ENCODE measurements at regions not wholly inside any gene's neighbourhood (a gene's known extent, or its start where the extent isn't known, plus 50 kb on each side); places are given as distances from the start of the nearest gene placed in this dataset.

DNA sequence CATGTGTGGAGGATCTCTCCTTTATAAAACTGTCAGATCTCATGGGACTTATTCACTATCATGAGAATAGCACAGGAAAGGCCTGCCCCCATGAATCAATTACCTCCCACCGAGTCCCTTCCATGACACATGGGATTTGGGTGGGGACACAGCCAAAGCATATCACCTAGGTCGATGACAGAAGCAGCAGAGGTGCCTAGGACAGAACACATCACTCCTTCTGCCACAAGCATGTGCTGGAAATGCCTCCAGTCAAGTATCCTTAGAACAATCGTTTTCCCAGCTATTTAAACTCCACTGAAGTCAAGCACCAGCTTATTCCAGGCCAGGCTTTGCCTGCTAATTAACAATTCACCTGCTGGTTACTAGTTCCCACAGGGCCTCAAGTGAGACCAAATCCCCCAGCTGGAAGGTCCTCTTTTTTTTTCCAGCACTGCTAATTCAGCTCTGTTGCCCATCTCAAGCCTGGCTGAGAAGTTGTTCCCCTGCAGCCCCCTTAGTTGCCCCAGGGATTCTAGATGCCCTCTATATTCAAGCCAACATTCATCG lies 212.3 kb upstream of the NUDT4 start:
- DNase-seq (ENCODE audit: extremely low spot score, unreplicated experiment) = no peak
- Mint-ChIP-seq H3K4me1 (ENCODE audit: unreplicated experiment) (peaks cover 6% of the 10 kb centered on the region), H3K4me3 (ENCODE audit: unreplicated experiment) (no peak overlapping the region)

DNA sequence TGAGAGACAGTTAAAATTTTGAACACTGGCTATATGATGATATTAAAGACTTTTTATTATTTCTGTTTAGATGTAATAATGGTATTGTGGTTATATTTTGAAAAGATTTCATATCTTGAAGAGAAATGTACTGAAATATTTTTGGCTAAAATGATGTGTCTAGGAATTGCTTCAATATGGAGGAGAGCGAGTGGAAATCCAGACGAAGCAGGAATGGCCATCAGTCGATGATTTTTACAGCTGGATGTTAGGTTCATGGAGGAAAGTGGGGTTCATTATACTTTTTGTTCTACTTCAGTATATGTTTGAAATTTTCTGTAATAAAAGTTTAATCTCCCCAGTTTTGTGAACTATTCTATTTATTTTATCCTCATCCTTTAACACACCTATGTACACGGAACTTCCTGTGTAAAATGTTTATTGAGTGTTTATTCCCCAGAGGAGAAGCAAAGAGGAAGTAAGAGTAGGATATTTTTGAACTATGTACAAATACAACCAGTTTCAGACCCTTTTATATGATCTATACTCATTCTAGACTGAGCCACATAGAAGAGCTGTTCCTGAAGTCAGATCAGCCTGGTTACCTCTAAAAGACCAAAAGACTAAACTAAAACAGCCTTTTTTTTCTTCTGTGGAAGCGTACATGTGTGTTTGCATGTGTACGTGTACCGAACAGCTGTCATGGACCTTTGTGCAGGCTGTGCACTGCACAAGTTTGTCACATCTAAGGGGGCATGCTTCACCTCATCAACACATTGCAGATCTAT lies 211.0 kb upstream of the NUDT4 start:
- Mint-ChIP-seq H3K4me3 (ENCODE audit: unreplicated experiment) (peak overlapping the region; percentile 11), H3K9me3 (ENCODE audit: unreplicated experiment) (no peaks in the 10 kb centered on the region), H3K27me3 (ENCODE audit: unreplicated experiment) (peaks cover 4% of the 10 kb centered on the region), H3K27ac (ENCODE audit: unreplicated experiment) (no peak overlapping the region), H3K36me3 (ENCODE audit: unreplicated experiment) (no peaks in the 10 kb centered on the region), H3K4me1 (ENCODE audit: unreplicated experiment) (peaks cover 6% of the 10 kb centered on the region)
- no peak for DNase-seq (ENCODE audit: extremely low spot score, unreplicated experiment)
- TF ChIP-seq, protein P1, sequence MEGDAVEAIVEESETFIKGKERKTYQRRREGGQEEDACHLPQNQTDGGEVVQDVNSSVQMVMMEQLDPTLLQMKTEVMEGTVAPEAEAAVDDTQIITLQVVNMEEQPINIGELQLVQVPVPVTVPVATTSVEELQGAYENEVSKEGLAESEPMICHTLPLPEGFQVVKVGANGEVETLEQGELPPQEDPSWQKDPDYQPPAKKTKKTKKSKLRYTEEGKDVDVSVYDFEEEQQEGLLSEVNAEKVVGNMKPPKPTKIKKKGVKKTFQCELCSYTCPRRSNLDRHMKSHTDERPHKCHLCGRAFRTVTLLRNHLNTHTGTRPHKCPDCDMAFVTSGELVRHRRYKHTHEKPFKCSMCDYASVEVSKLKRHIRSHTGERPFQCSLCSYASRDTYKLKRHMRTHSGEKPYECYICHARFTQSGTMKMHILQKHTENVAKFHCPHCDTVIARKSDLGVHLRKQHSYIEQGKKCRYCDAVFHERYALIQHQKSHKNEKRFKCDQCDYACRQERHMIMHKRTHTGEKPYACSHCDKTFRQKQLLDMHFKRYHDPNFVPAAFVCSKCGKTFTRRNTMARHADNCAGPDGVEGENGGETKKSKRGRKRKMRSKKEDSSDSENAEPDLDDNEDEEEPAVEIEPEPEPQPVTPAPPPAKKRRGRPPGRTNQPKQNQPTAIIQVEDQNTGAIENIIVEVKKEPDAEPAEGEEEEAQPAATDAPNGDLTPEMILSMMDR (IDR thresholded peaks at IDR 0.05) = no peak

More for the DNA sequence above, 212.3 kb upstream of the NUDT4 start:
- H3K36me3 Mint-ChIP-seq (ENCODE audit: unreplicated experiment) = no peaks in the 10 kb centered on the region
- no peaks in the 10 kb centered on the region for H3K9me3 Mint-ChIP-seq (ENCODE audit: unreplicated experiment)
- TF ChIP-seq, protein P1 (IDR thresholded peaks at IDR 0.05) = no peak
- H3K27me3 Mint-ChIP-seq (ENCODE audit: unreplicated experiment) = peaks cover 4% of the 10 kb centered on the region
- H3K27ac Mint-ChIP-seq (ENCODE audit: unreplicated experiment) = no peak overlapping the region

DNA sequence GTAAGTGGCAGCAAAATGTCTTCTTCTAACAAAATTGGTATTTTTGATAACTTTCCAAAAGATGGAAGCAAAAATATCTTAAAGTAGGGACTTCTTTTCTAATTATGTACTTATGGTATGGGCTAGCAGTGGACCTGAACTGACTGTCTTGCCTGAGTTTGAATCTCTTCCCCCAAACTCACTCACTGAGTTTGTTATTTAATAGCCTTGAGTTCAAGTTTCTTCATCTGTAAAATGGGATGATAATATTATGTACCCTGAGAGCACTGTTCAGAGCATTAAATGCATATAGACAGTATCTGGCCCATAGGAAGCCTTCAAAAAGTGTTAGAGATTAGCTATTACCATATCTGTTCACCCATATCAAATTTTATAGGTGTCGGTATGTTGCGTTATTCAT lies 210.4 kb upstream of the NUDT4 start:
- Mint-ChIP-seq H3K4me1 (ENCODE audit: unreplicated experiment) (peaks cover 6% of the 10 kb centered on the region), H3K27ac (ENCODE audit: unreplicated experiment) (no peak overlapping the region), H3K4me3 (ENCODE audit: unreplicated experiment) (no peak overlapping the region), H3K27me3 (ENCODE audit: unreplicated experiment) (peaks cover 4% of the 10 kb centered on the region), H3K9me3 (ENCODE audit: unreplicated experiment) (no peaks in the 10 kb centered on the region), H3K36me3 (ENCODE audit: unreplicated experiment) (no peaks in the 10 kb centered on the region)
- no peak for DNase-seq (ENCODE audit: extremely low spot score, unreplicated experiment)
- TF ChIP-seq, protein P1 (IDR thresholded peaks at IDR 0.05) = no peak

DNA sequence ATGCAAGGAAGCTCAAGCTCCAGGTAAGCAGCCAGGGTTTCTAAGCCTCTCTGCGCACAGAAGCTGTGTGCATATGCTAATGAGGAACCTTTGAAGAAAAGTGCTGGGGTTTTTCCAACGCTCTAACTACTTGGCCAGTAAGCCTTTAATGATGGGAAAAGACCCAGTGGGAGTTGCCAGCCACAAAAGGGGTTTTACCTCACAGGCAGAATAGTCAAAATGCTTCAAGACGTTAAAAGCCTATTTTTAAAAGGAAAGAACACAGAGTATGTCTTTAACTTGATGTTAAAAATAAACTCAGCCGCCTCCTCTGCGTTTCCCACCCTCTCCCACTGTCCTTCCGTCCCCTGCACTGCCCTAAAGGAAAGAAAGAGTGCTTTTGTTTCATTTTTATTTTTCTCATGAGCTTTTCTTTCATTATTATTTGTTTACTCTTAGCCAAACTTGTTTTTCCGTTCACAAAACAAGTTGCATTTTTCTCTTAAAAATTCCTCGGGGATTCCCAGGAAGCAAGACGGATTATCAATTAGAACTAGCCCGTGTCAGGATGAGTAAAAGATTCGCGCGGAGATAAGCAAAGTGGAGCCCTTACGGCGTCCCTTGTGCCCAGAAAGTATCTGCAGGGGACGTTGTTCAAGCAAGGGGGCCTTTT lies 209.8 kb upstream of the NUDT4 start:
- Mint-ChIP-seq H3K27ac (ENCODE audit: unreplicated experiment) (peak overlapping the region; percentile 72), H3K9me3 (ENCODE audit: unreplicated experiment) (no peaks in the 10 kb centered on the region), H3K36me3 (ENCODE audit: unreplicated experiment) (no peaks in the 10 kb centered on the region), H3K27me3 (ENCODE audit: unreplicated experiment) (peaks cover 4% of the 10 kb centered on the region), H3K4me1 (ENCODE audit: unreplicated experiment) (peaks cover 6% of the 10 kb centered on the region), H3K4me3 (ENCODE audit: unreplicated experiment) (peak overlapping the region; percentile 82)
- TF ChIP-seq, protein P1 (IDR thresholded peaks at IDR 0.05) = no peak
- DNase-seq (ENCODE audit: extremely low spot score, unreplicated experiment) = no peak

DNA sequence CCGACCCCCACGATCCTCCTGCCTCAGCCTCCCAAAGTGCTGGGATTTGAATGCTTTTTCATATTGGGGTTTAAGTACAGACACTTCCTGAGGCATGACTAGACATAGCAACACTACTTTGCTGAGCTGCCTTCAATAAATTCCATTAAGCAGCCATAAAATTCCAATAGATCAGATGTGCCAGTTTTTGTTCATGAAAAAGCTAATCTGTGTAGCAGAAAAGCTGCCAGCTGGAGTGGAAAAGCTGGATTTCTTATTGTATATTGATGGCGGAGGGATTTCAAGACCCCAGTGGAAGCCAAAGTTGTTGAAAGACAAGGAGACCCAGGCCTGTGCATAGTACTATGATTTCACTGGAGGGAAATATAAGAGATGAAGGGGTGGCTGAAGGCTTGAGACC lies 209.0 kb upstream of the NUDT4 start:
- Mint-ChIP-seq H3K36me3 (ENCODE audit: unreplicated experiment) (no peaks in the 10 kb centered on the region), H3K27me3 (ENCODE audit: unreplicated experiment) (peaks cover 4% of the 10 kb centered on the region), H3K27ac (ENCODE audit: unreplicated experiment) (no peak overlapping the region), H3K4me3 (ENCODE audit: unreplicated experiment) (no peak overlapping the region), H3K4me1 (ENCODE audit: unreplicated experiment) (peaks cover 6% of the 10 kb centered on the region), H3K9me3 (ENCODE audit: unreplicated experiment) (no peaks in the 10 kb centered on the region)
- TF ChIP-seq, protein P1 (IDR thresholded peaks at IDR 0.05) = no peak
- no peak for DNase-seq (ENCODE audit: extremely low spot score, unreplicated experiment)
